SHP77 treated with DMSO at 0.1 percent for 48 hours (cell line): ENCODE measurements at regions not wholly inside any gene's neighbourhood (a gene's known extent, or its start where the extent isn't known, plus 50 kb on each side); places are given as distances from the start of the nearest gene placed in this dataset.

Experiments
- DNase-seq: peaks from one replicate; lab custom pipeline; 2025; lab: John Stamatoyannopoulos, UW

DNA sequence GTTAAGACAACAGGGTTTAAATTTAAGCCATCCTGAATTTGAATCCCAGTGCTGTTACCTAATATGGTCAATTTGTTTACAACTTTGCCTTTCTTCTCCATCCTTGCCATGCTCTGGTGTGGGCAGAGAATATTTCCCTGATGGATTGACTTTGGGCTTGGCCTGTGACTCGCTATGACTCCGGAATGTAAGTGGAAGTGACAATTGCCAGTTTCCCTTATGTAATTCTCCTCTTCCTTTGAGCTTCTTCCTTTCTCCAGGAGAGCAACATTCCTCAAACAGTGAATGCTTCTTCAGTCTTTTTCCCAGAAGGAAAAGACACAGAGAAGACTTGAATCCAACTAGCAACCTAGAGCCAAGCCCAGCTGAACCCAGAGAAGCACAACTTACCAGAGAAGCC, 159.1 kb downstream of the LURAP1L start:
- DNase-seq, result no peak

GRCh38 chr9:12934545-12935272, 159.9 kb downstream of the LURAP1L start:
- DNase-seq, result no peak

GRCh38 chr9:12935714-12936113, 160.9 kb downstream of the LURAP1L start:
- no peak for DNase-seq

GRCh38 chr9:12954441-12954840, 179.6 kb downstream of the LURAP1L start:
- no peak for DNase-seq

DNA sequence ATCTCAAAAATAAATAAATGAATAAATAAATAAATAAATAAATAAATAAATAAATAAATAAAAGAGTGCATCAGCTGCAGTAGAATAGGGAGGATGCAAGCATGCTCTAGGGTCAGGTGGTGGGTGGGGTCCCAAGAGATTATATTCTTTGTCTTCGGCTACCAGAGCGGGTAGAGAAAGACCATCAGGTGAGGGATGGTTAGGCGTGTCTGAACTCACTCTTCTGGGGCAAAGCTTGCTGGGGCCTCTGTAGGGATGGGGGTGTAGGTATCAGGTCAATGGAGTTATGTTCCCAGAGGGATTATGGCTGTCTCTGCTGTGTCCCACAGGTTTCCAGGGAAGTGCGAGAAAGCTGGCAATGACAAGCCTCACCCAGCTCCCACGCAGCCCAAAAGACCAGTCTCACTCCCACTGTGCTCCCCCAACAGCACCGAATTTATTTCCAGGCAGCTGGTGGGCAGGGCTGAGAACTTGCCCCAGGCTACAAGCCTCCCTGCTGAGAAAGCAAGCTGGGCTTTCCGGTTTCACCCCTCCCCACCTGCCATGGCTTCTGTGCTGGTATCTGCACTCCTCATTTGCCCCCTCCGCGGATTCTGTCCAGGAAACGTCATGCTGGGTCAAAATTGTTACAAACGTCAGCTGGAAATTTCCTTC, 180.8 kb downstream of the LURAP1L start:
- DNase-seq, result no peak

GRCh38 chr9:12956261-12956660, 181.4 kb downstream of the LURAP1L start:
- no peak for DNase-seq

DNA sequence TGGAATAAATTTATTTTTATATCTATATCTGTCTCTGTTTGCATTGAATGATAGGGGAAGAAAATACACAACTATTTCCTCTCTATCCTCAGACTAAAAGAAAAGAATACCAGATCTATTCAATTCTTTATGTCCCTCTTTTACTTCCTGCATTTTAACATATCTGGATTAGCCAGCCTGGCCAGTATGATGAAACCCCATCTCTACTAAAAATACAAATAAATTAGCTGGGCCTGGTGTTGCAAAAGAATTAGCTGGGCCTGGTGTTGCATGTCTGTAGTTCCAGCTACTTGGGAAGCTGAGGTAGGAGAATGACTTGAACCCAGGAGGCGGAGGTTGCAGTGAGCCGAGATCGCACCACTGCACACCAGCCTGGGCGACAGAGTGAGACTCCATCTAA, 182.0 kb downstream of the LURAP1L start:
- DNase-seq, result no peak

DNA sequence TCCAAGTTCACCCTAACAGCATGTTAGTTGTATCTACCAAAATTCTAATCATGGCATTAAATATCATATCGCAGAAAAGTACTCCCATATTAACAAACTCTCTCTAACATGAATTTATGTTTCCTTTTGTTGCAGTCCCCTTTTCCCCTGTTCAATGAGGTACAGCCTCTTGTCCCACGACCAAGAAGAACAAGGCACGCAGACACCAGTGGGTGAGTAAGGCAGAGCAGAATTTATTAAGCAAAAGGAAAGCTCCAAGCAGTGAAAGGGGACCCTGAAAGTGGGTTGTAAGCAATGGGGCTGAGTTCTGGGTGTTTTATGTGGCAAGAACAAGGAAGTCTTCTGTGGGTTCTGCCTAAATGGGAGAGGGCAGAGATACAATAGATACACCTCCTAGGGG, 183.5 kb downstream of the LURAP1L start:
- DNase-seq, result no peak

DNA sequence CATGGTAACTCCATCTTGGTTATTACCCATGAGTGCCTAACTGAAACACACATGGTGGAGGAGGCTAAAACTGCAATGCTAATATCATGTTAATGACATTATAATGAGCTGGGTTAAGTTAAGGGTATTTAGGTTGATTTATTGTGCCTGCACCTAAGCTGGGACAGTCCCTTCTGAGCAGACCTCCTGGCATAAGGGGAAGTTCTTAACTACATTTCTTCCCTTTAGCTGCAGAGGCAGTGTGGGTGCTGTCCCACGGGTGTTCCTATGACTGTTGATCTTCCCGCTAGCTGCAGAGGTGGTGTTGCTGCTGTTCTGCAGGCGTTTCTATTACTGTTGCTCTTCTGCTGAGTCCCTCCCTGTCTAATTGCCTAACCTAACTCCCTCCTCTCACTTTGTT, 183.9 kb downstream of the LURAP1L start:
- DNase-seq, result no peak

DNA sequence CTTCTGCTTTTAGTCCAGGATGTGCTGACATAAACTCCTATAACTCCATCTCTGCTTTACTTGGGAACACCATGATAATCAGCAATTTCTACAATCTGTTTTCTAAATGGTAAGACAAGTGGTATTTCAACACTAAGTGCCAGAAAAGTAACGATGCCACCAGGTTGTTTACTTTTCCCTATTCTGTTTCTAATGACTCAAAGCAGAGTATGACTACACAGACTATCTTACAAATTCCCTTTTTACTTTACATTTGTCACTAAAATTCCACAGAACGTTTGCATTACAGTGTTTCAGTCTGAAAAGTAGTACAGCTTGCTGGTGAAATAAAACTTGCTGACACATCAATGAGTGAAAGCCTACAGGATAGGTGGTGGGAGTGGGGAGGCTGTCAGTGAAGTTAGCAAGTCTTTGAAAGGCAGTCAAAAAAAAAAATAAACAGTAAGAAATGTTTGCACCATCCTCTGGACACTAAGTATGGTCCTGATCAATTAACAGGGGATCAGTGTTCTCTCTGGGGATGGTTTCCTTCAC, 186.5 kb downstream of the LURAP1L start:
- DNase-seq, result no peak

DNA sequence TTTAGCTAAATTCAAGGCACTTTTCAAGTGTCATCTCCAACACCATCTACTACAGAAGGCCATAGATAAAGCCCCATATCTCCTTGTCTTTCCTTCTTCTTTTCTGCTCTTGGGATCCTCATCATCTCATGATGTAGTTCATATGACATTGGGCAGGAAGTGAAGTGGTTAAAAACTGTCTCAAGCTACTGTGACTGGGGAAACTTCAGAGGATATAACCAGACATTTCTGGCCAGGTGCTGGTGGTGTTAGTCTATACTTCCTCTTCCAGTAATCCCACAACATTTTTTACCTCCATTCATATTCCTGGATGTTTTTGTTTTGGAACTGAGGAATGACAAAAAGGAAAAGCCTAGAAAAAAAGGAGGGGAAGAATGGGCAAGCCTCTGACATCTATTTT, 188.7 kb downstream of the LURAP1L start:
- no peak for DNase-seq

- no peak for DNase-seq
Observed at GRCh38 chr9:12964271-12964670, 189.5 kb downstream of the LURAP1L start.

DNA sequence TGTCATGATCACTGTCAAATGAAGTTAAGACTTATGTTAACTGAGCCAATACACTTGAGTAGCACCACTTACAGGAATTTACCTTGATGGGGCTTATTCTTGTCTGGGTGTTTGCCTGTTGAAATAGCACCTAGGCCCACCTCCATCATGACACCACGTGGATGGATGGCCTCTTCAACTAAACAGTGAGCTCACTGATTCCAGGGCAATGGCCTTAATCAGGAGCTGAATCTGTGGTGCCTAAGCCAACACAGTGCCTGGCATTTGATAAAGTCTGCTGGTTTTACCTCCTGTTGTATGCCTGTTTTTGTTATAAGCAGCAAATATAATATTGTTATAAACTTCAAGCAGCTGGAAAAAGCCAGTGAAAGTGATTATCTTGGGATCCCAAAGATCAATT, 190.5 kb downstream of the LURAP1L start:
- DNase-seq, result no peak

GRCh38 chr9:12968093-12968492, 193.3 kb downstream of the LURAP1L start:
- no peak for DNase-seq

- no peak for DNase-seq
Observed at GRCh38 chr9:12972608-12973589, 198.1 kb downstream of the LURAP1L start.

DNA sequence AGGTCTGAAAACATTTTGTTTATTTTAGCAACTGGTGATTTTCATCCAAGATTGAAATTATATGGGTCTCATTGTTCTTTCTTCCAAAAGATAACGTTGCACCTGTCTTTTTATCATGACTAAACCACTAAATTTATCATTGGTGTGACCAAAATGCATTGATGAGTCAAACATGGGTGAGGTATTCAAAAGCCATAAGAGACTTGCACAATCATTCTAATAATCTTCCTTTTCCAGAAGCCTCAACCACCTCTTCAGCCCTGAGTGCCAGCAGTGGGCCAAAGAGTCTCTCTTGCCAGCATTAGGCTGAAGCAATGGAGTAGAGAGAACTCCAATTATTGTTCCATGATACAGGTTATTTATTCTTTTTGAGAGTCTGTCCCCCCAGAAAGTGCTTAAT, 198.9 kb downstream of the LURAP1L start:
- DNase-seq, result no peak

- DNase-seq, result no peak
Observed at GRCh38 chr9:12974671-12975070, 199.9 kb downstream of the LURAP1L start.

DNA sequence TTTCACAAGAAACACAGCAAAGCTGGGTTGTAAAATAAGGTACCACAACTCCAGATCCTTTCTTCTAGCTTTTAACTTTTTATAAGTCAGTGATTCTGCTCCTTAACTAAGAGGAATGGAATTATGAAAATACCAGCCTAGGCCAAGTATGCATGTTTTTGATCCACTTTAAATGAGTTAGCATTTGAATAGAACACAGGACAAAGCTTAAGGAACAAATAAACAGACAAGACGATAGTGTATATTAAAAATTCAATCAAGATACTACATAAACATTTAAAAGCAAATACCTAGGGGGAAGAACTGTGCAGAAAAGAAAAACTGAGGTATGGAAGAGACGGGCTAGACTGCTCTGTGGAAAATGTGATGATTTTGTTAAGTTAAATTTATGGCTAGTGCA, 200.7 kb downstream of the LURAP1L start:
- DNase-seq, result no peak

DNA sequence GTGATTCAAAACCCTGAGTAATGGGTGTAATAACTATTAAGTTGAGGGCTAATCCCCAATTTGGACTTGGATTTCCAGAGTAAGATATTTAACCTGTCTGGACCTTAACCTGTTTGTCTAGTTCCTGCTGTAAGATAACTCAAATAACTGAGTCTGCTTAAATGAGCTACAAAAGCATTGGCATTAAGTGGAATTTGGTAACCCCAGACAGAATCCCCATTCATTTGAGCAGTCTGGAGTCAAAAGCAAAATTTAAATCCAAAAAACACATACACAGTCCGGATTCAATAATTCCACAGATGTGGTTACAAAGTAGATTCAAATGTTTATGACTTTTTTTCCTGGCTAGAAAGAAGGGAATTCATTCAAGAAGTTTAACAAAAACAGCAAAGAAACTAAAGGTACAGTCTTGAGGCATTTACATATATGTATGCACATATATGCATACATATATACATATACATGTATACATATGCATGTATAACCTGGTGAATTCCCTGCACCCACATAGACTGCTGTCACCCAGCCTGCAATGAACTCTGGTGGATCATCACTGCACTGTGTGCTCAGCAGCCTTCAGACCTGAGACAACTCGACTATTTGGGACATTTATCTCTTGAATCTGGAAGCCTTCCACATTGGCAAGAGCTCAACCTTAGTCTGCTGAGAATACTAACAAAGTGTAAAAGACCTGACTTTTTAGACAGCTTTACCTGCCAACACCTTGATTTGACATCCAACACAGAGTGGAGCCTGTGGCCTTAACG, 205.4 kb downstream of the LURAP1L start:
- no peak for DNase-seq

DNA sequence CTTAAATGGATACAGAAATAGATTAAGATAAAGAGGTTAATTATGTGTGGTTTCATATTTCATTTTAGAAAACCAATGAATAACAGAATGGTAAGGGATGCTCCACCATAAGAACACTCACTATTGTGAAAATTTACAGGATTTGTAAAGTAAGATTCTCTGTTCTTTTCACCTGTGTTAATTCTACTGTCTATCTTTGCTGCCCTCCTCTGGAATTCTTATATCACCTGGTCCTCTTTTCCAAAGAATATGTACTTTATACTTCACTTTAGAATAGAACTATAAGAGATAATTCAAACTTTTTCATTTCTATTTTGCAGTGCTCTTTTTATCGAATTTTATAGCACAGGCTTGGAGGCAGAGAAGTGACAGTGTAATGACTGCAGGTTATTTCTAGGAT, 213.4 kb downstream of the LURAP1L start:
- no peak for DNase-seq

- DNase-seq, result no peak
Observed at GRCh38 chr9:12989669-12990068, 214.8 kb downstream of the LURAP1L start.

GRCh38 chr9:12993466-12993865, 218.6 kb downstream of the LURAP1L start:
- no peak for DNase-seq
